DMS 273 treated with DMSO at 0.1 percent for 48 hours (cell line): ENCODE measurements at regions not wholly inside any gene's neighbourhood (a gene's known extent, or its start where the extent isn't known, plus 50 kb on each side); places are given as distances from the start of the nearest gene placed in this dataset.

Experiments
- DNase-seq: peaks from one replicate; lab custom pipeline; 2025; lab: John Stamatoyannopoulos, UW

GRCh38 chr16:5478036-5478435, 380.4 kb upstream of the EEF2KMT start:
- no peak for DNase-seq

DNA sequence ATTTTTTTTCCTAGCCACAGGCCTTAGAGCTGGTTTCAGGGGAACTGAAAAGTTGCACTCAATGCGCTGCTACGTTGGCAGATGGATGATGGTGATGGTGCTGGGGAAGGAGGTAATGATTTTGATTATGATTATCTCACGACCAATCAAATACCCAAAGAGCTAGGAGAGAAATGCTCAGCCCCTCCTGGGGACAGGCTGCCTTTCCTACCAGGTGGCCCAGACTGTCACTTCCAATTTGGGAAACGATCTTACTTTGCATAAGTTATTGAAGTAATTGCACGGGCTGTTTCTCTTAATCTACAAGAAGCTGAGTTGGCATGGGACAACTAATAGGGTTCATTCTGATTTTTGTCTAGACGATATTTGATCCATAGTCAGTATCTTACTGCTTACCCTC, 379.7 kb upstream of the EEF2KMT start:
- no peak for DNase-seq

- no peak for DNase-seq
These were observed 375.0 kb upstream of the EEF2KMT start for GRCh38 chr16:5472552-5472951.

GRCh38 chr16:5468488-5468887, 370.9 kb upstream of the EEF2KMT start:
- no peak for DNase-seq

- no peak for DNase-seq
These were observed 370.0 kb upstream of the EEF2KMT start for GRCh38 chr16:5467552-5467951.

DNA sequence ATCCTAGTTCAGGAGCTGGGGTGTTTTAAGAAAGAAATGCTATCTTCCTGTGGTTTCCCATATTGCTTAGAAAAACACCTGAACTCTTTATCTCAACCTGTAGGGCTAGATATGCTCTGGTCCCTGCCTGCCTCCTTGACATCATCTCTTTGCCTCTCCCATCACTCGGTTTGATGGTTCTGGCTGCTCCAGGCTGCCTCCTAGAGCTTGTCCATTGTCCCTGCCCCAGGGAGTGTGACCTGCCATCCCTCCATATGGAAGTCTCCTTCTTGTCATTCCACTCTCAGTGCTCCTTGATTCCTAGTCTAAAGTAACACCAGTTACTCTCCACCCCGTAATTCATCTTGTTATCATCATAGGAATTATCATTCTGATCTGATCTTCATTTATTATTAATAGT, 369.0 kb upstream of the EEF2KMT start:
- DNase-seq = no peak

DNA sequence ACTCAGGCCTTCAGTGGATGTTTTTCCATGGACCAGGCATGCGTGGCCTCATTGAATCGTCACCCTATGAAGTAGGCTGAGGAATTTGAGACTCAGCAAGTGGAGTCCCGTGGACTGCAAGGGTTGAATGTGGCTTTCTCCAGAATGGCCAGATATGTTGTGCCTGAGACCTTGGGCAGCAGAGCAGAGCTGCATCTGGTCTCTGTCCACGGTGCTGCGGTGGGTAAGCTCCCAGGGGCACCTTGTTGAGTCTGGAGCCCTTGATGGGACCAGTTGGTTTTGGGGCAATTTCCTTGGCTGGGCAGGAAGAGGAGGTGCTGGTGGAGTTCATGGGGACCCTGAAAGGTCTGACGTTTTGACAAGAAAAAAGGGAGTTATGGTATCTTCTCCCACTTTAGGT, 368.1 kb upstream of the EEF2KMT start:
- DNase-seq = no peak

- DNase-seq = no peak
These were observed 366.2 kb upstream of the EEF2KMT start for GRCh38 chr16:5463820-5464219.

DNA sequence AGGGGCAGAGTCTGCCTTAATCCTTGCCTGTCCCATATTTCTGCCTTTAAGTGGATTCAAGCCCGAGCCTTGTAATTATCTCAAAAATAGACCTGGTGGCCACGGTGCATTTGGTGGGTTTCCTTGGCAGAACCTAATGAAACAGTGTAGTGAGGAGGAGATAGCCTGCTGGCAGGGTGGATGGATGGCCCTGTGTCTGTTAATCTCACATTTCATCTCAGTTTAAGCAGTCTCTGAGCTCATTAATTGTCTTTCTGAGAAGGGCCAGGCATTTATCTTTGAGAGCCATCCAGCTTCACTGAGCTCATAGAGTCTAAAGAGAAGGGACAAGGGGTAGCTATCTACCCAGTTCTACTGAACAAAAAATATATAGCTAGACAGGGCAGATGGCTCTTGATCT, 364.0 kb upstream of the EEF2KMT start:
- DNase-seq = no peak

DNA sequence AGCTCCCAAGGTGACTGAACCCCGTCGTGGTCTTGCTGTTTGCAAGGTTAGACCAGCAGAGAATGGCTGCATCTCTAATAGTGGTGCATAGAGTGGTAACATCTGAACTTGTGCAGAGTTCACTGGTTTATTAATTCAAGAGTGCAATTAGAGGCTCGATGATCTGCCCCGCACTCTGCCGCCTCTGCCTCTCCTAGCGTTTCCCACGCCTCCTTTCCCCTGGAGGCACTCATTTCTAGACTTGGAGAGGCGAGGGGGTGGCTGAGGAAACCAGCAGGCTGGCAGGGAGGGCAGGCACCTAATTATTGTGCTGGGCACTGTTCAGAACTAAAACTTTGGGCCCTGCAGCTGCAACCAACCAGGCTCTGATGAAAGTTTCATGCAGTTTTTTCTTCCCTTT, 363.5 kb upstream of the EEF2KMT start:
- DNase-seq = no peak

- no peak for DNase-seq
These were observed 363.1 kb upstream of the EEF2KMT start for GRCh38 chr16:5460701-5461100.

DNA sequence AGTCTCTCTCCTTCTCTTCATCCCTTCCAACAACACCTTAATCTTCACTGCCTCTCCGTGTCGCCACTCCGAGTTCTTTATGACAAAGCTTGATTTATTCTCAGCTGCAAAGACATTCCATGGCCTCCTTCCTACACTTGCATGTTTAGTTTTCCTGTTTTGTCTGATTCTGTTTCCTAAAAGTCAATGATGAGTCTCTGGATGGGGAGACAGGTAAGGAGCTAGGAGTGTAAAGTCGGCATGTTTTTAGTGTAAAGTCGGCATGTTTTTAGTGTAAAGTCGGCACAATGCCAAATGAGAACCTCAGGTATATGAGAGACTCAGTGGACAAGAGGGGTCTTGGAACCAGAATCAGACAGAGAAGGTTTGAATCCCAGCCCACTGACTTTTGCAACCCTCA, 362.3 kb upstream of the EEF2KMT start:
- no peak for DNase-seq

GRCh38 chr16:5455110-5455509, 357.5 kb upstream of the EEF2KMT start:
- DNase-seq = no peak

- no peak for DNase-seq
These were observed 356.8 kb upstream of the EEF2KMT start for GRCh38 chr16:5454349-5454748.

DNA sequence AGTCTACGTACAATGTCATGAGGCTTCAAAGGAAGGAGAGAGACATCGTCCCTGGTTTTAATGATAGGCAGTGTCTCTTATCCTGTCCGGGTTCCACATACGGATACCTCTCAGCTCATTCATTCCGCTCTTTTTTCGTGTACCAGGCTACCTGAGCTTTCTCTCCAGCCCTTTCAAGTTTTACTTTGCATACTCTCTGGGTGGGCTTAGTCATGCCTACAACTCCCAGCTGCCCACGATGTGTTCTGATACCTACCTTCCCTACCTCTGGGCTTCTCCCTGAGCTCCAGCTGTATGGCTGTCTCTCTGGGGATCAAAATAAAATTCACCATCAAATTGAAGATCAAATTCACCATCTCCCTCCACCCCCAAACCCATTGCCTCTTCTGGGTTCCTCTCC, 354.0 kb upstream of the EEF2KMT start:
- DNase-seq = no peak

- no peak for DNase-seq
These were observed 353.0 kb upstream of the EEF2KMT start for GRCh38 chr16:5450409-5451104.

DNA sequence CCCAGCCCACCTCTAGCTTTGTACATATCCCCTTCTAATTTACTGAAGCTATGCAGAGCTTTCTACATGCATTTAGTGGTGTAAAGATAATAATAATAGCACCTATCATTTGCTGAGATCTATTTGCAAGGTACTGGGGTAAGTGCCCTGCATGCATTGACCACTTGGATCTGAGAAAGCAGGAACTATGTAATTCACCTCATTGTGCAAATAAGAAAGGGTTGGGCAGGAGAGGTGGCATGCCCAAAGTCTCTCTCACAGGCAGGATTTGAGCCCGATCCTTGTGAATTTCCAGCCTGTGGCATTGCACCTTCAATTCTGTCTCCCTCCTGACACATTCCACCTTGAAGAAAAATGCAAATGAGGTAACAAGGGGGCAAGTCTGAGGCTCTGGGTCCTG, 352.3 kb upstream of the EEF2KMT start:
- DNase-seq = no peak

DNA sequence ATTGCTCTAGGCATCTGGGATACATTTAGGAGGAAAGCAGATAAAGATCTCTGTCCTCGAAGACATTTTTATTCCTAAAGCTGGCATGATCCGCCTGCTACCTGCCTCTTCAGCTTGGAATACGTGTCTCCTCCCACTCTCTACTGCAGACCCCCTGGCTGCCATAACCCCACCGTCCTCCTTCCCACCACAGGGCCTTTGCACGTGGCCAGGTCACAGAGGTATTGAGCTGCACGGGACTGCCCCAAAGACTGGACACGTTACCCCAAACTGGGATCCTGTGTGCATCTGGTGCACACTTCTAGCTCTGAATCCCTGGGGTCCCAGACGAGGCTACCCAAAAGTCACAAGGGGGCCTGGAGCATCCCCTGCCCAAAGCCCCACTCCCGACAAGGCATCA, 351.2 kb upstream of the EEF2KMT start:
- no peak for DNase-seq

- DNase-seq = no peak
These were observed 350.1 kb upstream of the EEF2KMT start for GRCh38 chr16:5447734-5448133.

GRCh38 chr16:5446623-5447240, 349.1 kb upstream of the EEF2KMT start:
- no peak for DNase-seq

GRCh38 chr16:5444189-5444588, 346.6 kb upstream of the EEF2KMT start:
- DNase-seq = no peak

- no peak for DNase-seq
These were observed 345.4 kb upstream of the EEF2KMT start for GRCh38 chr16:5442986-5443385.

DNA sequence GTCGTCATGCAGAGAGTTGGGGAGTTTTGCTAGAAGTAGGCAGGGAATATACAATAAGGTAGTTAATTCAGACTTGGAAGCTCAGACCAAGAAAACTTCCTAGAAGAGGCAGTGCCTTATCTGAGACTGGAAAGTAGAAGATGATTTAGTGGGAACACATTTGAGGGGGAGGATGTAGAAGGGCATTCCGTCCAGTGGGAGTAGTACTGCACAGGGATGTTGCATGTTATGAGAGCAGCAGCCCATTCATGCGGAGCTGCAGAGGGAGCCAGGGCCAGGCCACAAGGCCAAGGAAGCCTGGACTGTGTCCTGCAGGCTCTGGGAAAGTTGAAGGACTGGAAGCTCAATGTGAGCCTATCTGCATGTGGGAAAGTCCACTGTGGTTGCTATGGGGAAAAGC, 344.5 kb upstream of the EEF2KMT start:
- no peak for DNase-seq

- no peak for DNase-seq
These were observed 341.0 kb upstream of the EEF2KMT start for GRCh38 chr16:5438591-5438990.
